HL-60 (cell line): ENCODE measurements at regions not wholly inside any gene's neighbourhood (a gene's known extent, or its start where the extent isn't known, plus 50 kb on each side); places are given as distances from the start of the nearest gene placed in this dataset.

Experiments used
- DNase-seq, 2 experiments: peaks; one replicate each; pipeline ENCODE4 v3.0.0-alpha.2; 2010 to 2020; ENCODE audit warnings: low read depth in 1 of 2, low spot score in 1 of 2
- H3K27ac ChIP-seq: fragments of 250-450 bp; sonication (Bioruptor Pico); replicated peaks from 2 replicates; pipeline ENCODE4 v1.5.1; 2020; ENCODE audit warnings: mild to moderate bottlenecking, moderate library complexity
- H3K27me3 ChIP-seq: fragments of 250-450 bp; sonication (Bioruptor Pico); 2 replicates; pipeline ENCODE4 v1.5.1; 2021; ENCODE audit warnings: mild to moderate bottlenecking, moderate library complexity; ENCODE audit not compliant: insufficient read depth, poor library complexity, severe bottlenecking
- H3K4me3 ChIP-seq: replicated peaks from 2 replicates; pipeline ENCODE4 v1.5.1; 2011; ENCODE audit warnings: mild to moderate bottlenecking, control low read depth, low read length; ENCODE audit not compliant: insufficient read depth
- GABPA ChIP-seq: IDR thresholded peaks from 2 replicates; pipeline ENCODE4 v1.6.1; 2012; ENCODE audit warnings: low read depth
- POLR2AphosphoS5 ChIP-seq: IDR thresholded peaks from 2 replicates; pipeline ENCODE4 v1.6.1; 2012; ENCODE audit warnings: low read depth
- SPI1 ChIP-seq: IDR thresholded peaks from 2 replicates; pipeline ENCODE4 v1.6.1; 2012; ENCODE audit warnings: low read depth, mild to moderate bottlenecking, borderline replicate concordance
- TF ChIP-seq, protein P1 (sequence below): IDR thresholded peaks from one replicate; pipeline ENCODE4 v1.5.1; 2011; ENCODE audit warnings: low read length, control low read depth, inconsistent platforms; ENCODE audit not compliant: insufficient read depth
- TF ChIP-seq, protein P2 (sequence below): IDR thresholded peaks from 2 replicates; pipeline ENCODE4 v1.6.1; 2012; ENCODE audit warnings: low read depth; ENCODE audit not compliant: insufficient replicate concordance

DNA sequence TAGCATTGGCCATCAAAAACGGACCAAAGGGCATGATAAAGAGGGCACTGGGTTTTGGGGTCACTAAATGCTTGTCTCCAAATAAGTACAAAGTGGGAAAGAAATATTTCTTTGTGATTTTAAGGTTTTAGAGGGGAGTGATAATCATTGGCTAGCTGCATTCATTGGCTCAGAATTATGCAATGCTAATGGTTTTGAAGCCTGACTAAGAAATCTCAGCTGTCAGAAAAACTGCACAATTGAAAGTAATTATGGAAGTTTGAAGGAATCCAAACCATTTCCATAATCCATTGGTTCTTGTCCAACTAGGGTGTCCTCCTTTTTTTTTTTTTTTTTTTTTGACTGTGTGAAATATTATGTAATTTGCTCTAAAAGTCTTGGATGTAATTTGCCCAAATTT is 88.2 kb upstream of the ARGLU1 start:
- TF ChIP-seq, protein P1, sequence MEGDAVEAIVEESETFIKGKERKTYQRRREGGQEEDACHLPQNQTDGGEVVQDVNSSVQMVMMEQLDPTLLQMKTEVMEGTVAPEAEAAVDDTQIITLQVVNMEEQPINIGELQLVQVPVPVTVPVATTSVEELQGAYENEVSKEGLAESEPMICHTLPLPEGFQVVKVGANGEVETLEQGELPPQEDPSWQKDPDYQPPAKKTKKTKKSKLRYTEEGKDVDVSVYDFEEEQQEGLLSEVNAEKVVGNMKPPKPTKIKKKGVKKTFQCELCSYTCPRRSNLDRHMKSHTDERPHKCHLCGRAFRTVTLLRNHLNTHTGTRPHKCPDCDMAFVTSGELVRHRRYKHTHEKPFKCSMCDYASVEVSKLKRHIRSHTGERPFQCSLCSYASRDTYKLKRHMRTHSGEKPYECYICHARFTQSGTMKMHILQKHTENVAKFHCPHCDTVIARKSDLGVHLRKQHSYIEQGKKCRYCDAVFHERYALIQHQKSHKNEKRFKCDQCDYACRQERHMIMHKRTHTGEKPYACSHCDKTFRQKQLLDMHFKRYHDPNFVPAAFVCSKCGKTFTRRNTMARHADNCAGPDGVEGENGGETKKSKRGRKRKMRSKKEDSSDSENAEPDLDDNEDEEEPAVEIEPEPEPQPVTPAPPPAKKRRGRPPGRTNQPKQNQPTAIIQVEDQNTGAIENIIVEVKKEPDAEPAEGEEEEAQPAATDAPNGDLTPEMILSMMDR = no peak
- TF ChIP-seq, protein P2, sequence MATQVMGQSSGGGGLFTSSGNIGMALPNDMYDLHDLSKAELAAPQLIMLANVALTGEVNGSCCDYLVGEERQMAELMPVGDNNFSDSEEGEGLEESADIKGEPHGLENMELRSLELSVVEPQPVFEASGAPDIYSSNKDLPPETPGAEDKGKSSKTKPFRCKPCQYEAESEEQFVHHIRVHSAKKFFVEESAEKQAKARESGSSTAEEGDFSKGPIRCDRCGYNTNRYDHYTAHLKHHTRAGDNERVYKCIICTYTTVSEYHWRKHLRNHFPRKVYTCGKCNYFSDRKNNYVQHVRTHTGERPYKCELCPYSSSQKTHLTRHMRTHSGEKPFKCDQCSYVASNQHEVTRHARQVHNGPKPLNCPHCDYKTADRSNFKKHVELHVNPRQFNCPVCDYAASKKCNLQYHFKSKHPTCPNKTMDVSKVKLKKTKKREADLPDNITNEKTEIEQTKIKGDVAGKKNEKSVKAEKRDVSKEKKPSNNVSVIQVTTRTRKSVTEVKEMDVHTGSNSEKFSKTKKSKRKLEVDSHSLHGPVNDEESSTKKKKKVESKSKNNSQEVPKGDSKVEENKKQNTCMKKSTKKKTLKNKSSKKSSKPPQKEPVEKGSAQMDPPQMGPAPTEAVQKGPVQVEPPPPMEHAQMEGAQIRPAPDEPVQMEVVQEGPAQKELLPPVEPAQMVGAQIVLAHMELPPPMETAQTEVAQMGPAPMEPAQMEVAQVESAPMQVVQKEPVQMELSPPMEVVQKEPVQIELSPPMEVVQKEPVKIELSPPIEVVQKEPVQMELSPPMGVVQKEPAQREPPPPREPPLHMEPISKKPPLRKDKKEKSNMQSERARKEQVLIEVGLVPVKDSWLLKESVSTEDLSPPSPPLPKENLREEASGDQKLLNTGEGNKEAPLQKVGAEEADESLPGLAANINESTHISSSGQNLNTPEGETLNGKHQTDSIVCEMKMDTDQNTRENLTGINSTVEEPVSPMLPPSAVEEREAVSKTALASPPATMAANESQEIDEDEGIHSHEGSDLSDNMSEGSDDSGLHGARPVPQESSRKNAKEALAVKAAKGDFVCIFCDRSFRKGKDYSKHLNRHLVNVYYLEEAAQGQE = no peak
- TF ChIP-seq GABPA = no peak
- TF ChIP-seq POLR2AphosphoS5 = no peak
- no peak for TF ChIP-seq SPI1
- DNase-seq = no peak
- Histone ChIP-seq H3K27ac (no peak overlapping the region), H3K4me3 (no peak overlapping the region), H3K27me3 (no peaks in the 10 kb centered on the region)

DNA sequence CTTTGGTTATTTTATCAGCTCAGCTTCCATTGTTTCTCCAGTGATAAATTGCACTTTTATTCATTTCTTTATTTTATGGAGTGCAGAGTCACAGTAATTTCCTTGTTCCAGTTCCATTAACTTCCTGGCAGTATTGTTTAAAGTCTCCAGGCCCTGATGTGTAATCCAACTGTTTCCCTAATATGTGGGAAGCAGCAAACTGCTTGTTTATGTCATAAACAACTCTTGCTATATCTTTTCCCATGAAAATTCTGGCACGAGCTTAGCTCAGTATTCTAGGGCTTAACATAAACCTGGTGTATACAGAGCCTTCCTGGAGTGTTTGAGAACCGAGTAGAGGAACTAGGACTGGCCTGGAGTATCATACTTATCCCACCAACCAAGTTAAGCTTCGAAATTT is 83.5 kb upstream of the ARGLU1 start:
- DNase-seq = no peak
- Histone ChIP-seq H3K27ac (no peak overlapping the region), H3K4me3 (no peak overlapping the region), H3K27me3 (no peaks in the 10 kb centered on the region)
- TF ChIP-seq, protein P1 = no peak
- TF ChIP-seq SPI1 = no peak
- no peak for TF ChIP-seq POLR2AphosphoS5
- TF ChIP-seq, protein P2 = no peak
- TF ChIP-seq GABPA = no peak

DNA sequence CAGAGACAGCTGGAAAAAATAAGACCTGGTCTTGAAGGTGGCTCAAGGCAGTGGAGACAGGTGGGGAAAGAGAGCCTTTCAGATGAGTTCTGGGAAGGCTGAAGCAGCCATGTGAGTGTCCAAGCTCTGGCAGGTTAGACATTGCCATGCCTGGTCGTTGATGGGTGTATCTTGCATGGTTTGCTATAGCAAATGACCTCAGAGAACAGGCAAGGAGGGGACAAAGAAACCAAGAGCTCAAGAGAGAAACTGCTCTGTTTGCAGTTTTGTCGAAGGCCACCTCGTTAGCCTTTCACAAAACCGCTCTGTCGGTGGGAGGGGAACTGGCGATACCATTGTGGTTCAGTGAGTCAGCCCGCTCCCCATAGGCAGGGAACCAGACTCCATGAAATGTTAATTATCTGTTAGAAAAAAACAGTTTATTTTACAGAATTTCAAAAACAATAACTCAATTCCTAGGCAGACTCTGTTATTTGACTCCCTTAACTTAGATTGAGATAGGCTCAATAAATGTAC is 82.8 kb upstream of the ARGLU1 start:
- H3K27ac ChIP-seq = no peak overlapping the region
- H3K4me3 ChIP-seq = no peak overlapping the region
- no peaks in the 10 kb centered on the region for H3K27me3 ChIP-seq
- no peak for DNase-seq
- TF ChIP-seq SPI1 = no peak
- TF ChIP-seq POLR2AphosphoS5 = no peak
- TF ChIP-seq, protein P2 = no peak
